Breast epithelium (tissue), 3 donors: ENCODE measurements at regions not wholly inside any gene's neighbourhood (a gene's known extent, or its start where the extent isn't known, plus 50 kb on each side); places are given as distances from the start of the nearest gene placed in this dataset.

Experiments used
- CTCF ChIP-seq, 3 donors: fragments of 450-650 bp; IDR thresholded peaks; one replicate each; pipeline ENCODE4 v1.5.1; 2016 to 2017; ENCODE audit warnings: antibody characterized with exemption in 3 of 3, mild to moderate bottlenecking in 3 of 3, moderate library complexity in 3 of 3
- POLR2A ChIP-seq: fragments of 450-650 bp; IDR thresholded peaks from one replicate; pipeline ENCODE4 v1.6.1; 2016; ENCODE audit warnings: antibody characterized with exemption, mild to moderate bottlenecking, moderate library complexity
- POLR2AphosphoS5 ChIP-seq, 3 donors: sonication (generic); formaldehyde crosslinking; IDR thresholded peaks; one replicate each; pipeline ENCODE4 v1.6.1; 2017; ENCODE audit warnings: antibody characterized with exemption in 3 of 3

GRCh38 chr13:65733110-65733509 lies 1497.0 kb downstream of the PCDH9 start:
- TF ChIP-seq CTCF (IDR thresholded peaks at IDR 0.05) (no peak), POLR2A (no peak), POLR2AphosphoS5 (IDR thresholded peaks at IDR 0.05) (no peak)
